ENCODE measurements at regions not wholly inside any gene's neighbourhood (a gene's known extent, or its start where the extent isn't known, plus 50 kb on each side); places are given as distances from the start of the nearest gene placed in this dataset.
"Not testable (repeated sequence)": the region's sequence is repeated elsewhere in the genome, so short reads cannot be mapped to it uniquely, and the experiment has no call there.

- not testable (repeated sequence) for TF ChIP-seq CTCF (conservative IDR thresholded peaks at IDR 0.05; ENCODE audit: low read depth, low read length); EZH2phosphoT487 (IDR thresholded peaks at IDR 0.05; ENCODE audit: borderline replicate concordance, low read length)
Observed at GRCh38 chr2:87193336-87193735, 171.7 kb upstream of the PLGLB1 start.

Measured in PC-3 (cell line).